Glutamatergic neuron (in vitro differentiated cells): ENCODE measurements at regions not wholly inside any gene's neighbourhood (a gene's known extent, or its start where the extent isn't known, plus 50 kb on each side); places are given as distances from the start of the nearest gene placed in this dataset.
"Not testable (repeated sequence)": the region's sequence is repeated elsewhere in the genome, so short reads cannot be mapped to it uniquely, and the experiment has no call there.

Source experiments
- DNase-seq: peaks from one replicate; pipeline ENCODE4 v3.0.0; 2022
- H3K27ac Mint-ChIP-seq: one replicate; pipeline ENCODE4 v1.8.0; 2020; ENCODE audit warnings: mild to moderate bottlenecking, mixed read lengths, inconsistent platforms; ENCODE audit not compliant: unreplicated experiment
- H3K27me3 Mint-ChIP-seq: one replicate; pipeline ENCODE4 v1.8.0; 2020; ENCODE audit warnings: mild to moderate bottlenecking, moderate library complexity, mixed read lengths, inconsistent platforms; ENCODE audit not compliant: unreplicated experiment
- H3K36me3 Mint-ChIP-seq: one replicate; pipeline ENCODE4 v1.8.0; 2020; ENCODE audit warnings: mild to moderate bottlenecking, mixed read lengths, inconsistent platforms; ENCODE audit not compliant: unreplicated experiment
- H3K4me1 Mint-ChIP-seq: one replicate; pipeline ENCODE4 v1.8.0; 2020; ENCODE audit warnings: mild to moderate bottlenecking, low read depth, mixed read lengths, inconsistent platforms; ENCODE audit not compliant: unreplicated experiment
- H3K4me3 Mint-ChIP-seq: one replicate; pipeline ENCODE4 v1.8.0; 2020; ENCODE audit warnings: mild to moderate bottlenecking, mixed read lengths, inconsistent platforms; ENCODE audit not compliant: unreplicated experiment
- H3K9me3 Mint-ChIP-seq: one replicate; pipeline ENCODE4 v1.8.0; 2020; ENCODE audit warnings: mild to moderate bottlenecking, moderate library complexity, mixed read lengths, inconsistent platforms; ENCODE audit not compliant: unreplicated experiment
- CTCF ChIP-seq: fragments of 200-600 bp; sonication (generic); IDR thresholded peaks from one replicate; pipeline ENCODE4 v1.5.0; 2021; ENCODE audit not compliant: partially characterized antibody, unreplicated experiment

DNA sequence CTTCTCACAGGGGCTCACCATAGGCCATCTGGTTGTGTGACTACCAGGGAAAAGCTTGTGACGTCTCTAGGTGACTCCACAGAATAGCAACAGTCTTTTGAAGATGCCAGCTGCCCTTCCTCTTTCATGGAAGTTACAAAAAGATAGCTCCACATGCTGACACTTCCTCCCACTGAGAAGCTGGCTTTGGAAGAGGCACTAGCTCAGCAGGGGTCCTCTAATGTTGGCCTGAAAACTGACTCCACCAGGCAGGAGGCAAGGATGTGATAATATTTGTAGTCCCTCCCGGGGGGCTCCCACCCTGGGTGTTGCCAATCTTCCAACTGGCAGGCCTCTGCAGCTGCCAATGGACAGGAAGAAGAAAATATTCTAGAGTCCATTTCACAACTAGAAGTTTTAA is 343.5 kb downstream of the NEK10 start:
- H3K36me3 Mint-ChIP-seq, result no peaks in the 10 kb centered on the region
- no peak overlapping the region for H3K4me3 Mint-ChIP-seq
- H3K4me1 Mint-ChIP-seq, result no peaks in the 10 kb centered on the region
- no peak overlapping the region for H3K27ac Mint-ChIP-seq
- peaks cover 1% of the 10 kb centered on the region for H3K27me3 Mint-ChIP-seq
- no peaks in the 10 kb centered on the region for H3K9me3 Mint-ChIP-seq
- no peak for TF ChIP-seq CTCF
- no peak for DNase-seq

DNA sequence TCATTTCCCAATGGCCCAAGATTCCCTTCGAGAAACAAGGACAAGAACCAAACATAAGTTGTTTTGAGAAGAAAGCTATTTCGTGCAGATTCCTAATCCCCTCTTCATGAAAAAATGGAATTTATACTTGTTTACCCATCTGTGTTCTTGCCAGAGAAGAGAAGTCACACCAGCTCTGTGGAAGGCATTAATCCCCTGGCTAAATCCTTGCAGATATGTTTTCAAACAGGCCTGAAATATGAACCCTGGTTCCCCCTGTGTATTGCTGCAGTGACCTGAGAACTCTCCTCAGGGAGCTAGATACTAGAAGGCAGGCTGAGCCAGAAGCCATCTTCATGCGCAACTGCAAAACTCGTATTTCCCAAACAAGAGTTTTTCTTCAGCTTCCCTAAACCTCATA is 337.7 kb downstream of the NEK10 start:
- H3K4me3 Mint-ChIP-seq, result no peak overlapping the region

DNA sequence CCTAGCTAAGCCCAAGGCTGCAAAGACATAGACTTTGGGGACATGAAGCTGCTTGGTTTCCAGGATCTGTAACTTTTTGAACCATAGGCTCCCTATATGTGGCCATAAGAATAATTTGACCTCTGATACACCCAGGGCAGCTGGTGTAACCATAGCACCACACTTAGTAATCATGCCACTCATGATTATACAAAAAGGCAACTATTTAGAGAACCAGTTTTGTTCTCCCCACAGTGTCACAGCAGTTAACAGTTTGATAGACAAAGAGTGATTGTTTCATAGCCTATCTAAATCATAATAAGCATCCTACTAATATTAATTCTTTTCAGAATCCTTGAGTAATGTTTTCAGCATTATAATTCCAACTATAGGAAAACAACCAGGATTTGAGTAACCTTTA is 334.9 kb downstream of the NEK10 start:
- no peaks in the 10 kb centered on the region for H3K4me1 Mint-ChIP-seq
- H3K27ac Mint-ChIP-seq, result no peak overlapping the region
- no peak overlapping the region for H3K4me3 Mint-ChIP-seq
- DNase-seq, result no peak
- no peaks in the 10 kb centered on the region for H3K36me3 Mint-ChIP-seq
- H3K27me3 Mint-ChIP-seq, result peaks cover 1% of the 10 kb centered on the region
- peaks cover 3% of the 10 kb centered on the region for H3K9me3 Mint-ChIP-seq
- no peak for TF ChIP-seq CTCF

More for the DNA sequence above, 337.7 kb downstream of the NEK10 start:
- no peak for TF ChIP-seq CTCF
- no peaks in the 10 kb centered on the region for H3K4me1 Mint-ChIP-seq
- H3K36me3 Mint-ChIP-seq, result no peaks in the 10 kb centered on the region
- H3K27me3 Mint-ChIP-seq, result peaks cover 3% of the 10 kb centered on the region
- no peak overlapping the region for H3K27ac Mint-ChIP-seq
- no peak for DNase-seq
- H3K9me3 Mint-ChIP-seq, result peaks cover 3% of the 10 kb centered on the region

GRCh38 chr3:27040674-27041073 is 328.5 kb downstream of the NEK10 start:
- H3K4me1 Mint-ChIP-seq, result no peaks in the 10 kb centered on the region
- TF ChIP-seq CTCF, result no peak
- no peak overlapping the region for H3K27ac Mint-ChIP-seq
- no peak for DNase-seq
- H3K27me3 Mint-ChIP-seq, result no peaks in the 10 kb centered on the region
- H3K9me3 Mint-ChIP-seq, result no peaks in the 10 kb centered on the region
- no peaks in the 10 kb centered on the region for H3K36me3 Mint-ChIP-seq
- no peak overlapping the region for H3K4me3 Mint-ChIP-seq

GRCh38 chr3:27042541-27042940 is 326.6 kb downstream of the NEK10 start:
- not testable (repeated sequence) for H3K9me3 Mint-ChIP-seq, DNase-seq, H3K4me3 Mint-ChIP-seq, H3K4me1 Mint-ChIP-seq, H3K27ac Mint-ChIP-seq, H3K36me3 Mint-ChIP-seq, H3K27me3 Mint-ChIP-seq
